ENCODE measurements at regions not wholly inside any gene's neighbourhood (a gene's known extent, or its start where the extent isn't known, plus 50 kb on each side); places are given as distances from the start of the nearest gene placed in this dataset.

DNA sequence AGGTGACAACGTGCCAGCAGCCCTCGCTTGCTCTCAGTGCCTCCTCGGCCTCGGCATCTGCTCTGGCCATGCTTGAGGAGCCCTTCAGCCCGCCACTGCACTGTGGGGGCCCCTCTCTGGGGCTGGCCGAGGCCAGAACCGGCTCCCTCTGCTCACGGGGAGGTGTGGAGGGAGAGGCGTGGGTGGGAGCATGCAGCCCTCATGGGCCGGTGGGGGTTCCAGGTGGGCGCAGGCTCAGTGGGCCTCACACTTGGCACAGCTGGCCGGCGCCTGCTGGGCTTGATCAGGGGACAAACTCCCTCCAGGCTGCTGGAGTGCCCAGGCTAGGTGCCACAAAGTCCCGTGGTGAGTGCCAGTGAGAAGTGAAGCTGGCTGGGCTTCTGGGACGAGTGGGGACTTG lies 566.6 kb upstream of the ID4 start:
- DNase-seq: no peak

DNA sequence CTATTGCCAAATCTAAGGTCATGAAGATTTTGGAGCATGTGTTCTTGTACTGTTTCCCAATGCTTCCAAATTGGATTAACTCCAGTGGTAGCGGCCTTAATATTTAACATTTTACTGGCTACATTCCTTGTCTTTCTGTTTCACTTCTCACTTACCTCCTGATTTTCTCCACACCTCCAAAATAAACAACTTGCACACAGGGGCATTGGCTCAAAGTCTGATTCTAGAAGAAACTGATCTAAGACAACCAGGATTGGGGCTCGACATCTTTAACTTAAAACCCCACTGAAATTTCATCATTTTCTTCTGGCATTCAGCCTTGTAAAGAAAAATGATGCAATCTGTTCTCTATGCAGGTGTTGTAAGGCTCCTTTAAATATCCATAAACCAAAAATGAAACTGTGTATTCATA lies 557.9 kb upstream of the ID4 start:
- DNase-seq: no peak

DNA sequence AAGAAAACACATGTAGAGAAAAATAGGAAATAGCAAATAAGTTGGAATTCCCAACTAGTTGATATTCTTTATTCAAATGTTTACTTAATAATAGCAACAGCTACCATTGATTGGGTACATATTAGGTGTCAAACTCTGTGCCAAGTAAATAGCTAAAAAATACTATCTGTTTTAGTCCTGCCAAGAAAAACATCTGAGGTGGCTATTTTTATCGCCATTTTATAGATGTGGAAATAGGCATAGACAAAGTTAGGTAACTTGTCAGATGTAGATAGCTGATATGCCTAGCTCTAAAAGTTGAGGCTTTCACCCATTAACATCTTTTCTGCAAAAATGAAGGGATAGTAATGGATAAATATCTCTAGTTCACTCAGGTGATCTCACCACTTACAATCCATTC lies 549.2 kb upstream of the ID4 start:
- no peak for DNase-seq

DNA sequence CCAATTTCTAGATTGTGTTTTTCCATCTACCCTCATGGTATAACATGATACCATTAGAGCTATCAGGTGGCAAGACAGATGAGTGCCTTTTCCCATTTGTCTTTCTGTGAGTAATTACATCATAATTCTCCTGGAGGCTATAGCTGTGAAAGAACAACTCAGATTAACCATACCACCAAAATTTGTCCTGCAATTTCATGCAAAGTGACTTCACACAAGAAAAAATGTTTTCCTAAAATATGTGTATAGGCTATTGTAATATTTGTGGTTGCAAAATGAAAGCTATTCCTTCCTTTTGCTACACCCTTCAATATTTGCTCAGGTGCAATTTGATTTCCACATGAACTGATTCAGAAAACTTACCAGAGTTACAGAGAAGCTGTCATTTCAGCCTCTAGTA lies 547.7 kb upstream of the ID4 start:
- no peak for DNase-seq

DNA sequence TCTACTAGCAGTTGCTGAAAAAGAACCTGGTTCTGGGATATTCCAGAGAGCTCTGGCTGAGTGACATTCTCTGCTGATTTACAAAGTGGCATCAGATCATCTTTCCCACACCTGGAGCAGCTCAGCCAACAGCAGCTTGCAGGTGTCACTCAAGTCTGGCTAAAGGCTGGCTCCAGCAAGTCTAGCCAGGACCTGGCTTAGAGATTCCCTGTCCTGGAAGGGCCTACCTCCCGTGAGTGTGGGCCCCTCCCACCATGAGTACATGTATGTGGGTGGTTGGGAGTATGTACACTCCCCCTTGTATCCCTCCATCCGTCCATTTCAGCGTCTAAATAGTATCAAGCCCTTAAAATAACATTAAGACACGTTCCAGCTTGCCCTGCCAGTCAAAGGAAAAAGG lies 539.3 kb upstream of the ID4 start:
- peak; percentile 56 for DNase-seq

DNA sequence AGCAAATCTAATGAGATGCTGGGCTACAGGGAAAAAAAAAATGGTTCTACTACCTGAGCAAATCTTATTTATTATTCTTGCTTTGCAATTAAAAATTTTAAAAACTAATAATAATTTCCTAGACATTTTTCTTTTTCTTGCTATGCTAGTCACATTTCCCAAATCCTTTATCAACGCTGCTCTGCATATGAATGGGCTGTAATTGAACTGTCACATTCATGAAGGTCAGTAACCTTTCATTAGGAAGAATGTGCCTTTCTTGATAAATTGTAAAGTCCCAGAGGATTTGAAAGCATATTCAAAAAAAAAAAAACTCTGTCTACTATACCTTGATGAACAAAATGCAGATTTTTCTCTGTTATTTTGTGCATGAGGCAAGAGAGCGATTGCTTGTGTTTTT lies 538.7 kb upstream of the ID4 start:
- no peak for DNase-seq

DNA sequence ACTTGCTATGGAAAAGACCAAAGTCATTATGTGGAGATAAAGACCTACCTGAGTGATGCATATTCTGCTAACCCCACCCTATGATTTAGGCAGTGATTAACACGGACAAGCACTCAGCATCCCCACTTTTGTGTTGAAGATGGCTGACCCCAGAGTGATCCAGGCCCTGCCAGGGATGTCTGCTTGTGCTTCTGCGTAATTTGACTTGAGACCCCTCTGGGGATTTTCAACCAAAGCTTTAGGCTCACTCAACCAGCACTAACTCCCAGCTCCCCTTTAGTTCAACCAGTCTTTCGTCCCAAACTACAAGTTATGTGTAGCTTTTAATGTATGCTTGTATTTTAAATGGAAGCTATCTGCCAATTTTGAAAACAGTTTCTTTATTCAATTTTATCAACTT lies 538.0 kb upstream of the ID4 start:
- no peak for DNase-seq

DNA sequence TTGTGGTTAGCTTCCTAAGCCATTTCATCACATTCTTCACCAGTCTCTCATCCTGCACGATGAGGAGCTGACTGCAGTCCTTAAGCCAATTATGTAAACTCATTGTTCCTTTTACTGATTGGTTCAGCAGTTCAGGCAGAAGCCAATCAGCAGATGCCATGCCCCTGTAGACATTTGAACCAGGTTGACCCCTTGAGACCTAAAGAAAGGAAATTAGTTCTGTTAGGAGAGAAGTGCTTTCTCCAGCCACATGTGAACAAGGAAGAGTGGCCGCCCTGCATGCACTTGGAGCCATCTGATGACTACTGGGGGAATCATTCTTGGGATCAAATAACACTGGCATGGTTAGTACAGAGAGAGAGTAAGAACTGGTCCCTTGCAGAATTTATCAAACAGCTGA lies 535.2 kb upstream of the ID4 start:
- peak; percentile 9 for DNase-seq

DNA sequence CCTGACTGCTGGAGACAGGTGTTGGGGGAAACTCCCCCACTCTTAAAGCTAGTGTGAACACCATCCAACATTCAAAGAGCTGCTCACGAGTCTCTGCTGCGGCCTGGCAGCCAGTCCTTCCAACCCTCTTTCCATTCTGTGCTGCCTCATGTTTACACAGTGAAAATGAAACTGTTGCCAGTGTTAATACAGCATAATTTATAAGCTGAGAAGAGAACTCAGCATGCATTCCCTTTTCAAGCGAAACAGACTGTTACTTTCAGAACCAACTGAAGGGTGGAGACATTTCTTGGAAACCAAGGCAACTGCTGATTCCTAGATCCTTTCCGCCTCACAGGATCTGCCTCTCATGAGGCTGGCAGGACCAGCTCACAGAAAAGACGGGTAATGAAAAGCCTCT lies 533.8 kb upstream of the ID4 start:
- peak; percentile 11 for DNase-seq

DNA sequence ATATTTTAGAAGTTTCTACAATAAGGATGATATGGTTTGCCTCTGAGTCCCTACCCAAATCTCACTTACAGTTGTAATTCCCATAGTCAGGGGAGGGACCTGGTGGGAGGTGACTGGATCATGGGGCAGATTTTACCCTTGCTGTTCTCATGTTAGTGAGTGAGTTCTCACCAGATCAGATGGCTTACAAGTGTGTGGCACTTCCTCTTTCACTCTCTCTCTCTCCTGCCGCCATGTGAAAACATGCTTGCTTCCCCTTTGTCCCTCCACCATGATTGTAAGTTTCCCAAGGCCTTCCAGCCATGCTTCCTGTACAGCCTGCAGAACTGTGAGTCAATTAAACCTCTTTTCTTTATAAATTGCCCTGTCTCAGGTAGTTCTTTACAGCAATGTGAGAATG lies 527.5 kb upstream of the ID4 start:
- no peak for DNase-seq

DNA sequence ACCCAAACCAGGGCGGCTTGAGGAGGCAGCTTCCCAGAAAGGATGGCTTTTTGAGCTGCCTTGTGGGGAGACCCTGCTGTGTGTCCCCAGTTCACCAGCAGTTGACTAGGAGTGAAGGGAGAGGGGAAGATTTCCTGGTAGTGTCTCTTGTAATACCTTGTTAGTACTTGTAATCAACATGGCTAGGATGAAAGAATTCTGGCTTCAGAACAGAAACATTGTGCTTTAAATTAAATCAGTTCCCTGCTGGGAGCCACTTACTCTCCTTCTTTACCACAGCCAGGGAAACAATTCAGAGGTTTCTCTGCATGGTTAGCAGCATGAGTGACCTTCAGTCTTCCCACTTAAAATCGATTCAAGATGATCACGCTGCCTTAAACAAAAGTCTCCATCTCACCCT lies 525.4 kb upstream of the ID4 start:
- no peak for DNase-seq

DNA sequence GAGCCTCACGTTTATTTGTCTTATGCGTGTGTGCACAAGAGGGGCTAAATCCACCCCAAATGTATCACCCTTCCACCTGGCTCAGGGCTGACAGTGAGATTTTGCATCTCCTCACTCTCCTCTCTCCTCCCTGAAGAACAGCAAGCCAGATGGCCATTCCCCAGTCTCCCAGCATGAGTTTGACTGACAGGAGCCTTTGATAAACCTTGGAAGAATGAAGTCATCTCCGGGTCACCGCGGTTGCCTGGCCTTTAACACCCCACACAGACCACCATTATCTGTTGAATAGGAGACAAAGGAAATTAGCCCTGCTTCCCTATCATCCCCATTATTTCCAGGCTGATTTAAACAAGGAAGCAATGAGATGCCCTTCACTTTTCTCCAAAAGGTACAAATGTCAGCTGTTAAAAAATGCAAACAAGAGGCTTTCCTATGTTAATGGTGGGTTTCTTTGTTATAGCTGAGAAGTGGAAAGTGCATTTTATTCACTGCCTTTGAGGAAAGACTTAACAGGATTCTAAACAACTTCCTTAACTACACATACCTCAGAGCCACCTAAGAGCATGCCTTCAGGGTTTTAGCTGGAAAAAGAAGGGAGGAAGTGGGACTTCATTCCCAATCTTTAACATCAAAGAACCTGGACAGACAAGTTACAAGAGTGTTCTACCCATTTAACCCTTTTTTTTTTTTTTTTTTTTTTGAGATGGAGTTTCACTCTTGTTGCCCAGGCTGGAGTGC lies 524.8 kb upstream of the ID4 start:
- no peak for DNase-seq

DNA sequence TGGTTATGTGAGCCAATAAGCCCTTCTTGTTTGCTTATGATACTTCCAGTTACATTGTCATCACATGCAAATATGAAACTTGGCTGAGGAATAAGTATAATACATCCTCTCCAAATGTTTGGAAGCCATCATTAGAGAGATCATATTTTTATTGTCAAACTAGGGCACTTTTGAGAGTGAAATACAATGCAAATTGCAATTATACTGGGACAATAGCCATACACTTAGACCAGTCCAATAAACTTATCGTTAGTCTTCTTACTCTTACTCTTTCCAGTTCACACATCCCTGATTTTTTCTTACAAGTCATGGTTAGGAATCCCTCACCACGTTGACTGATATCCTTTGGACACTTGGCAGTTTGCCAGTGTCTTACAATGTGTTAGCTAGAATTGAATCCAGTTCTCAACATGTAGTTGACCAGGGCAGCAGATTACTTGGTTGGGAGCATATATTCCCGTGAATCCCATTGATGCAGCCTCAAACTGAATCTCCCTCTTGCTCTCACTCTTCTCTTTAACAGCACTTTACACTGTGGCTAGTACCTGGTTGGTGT lies 519.7 kb upstream of the ID4 start:
- no peak for DNase-seq

DNA sequence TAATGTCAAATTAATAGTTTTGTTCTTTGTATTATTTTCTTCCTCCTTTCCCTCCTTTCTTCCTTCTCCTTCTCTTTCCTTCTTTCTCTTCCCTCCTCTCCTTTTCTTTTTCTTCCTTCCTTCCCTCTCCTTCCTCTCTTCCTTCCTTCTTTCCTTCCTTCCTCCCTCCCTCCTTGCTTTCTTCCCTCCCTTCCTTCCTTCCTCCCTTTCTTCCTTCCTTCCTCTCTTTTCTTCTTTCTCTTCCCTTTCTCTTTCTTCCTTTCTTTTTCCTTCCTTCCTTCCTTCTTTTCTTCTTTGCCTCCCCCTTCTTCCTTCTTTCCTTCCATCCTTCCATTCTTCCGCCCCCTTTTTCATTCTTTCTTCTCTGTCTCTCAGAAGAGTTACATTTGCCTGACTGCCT lies 518.2 kb upstream of the ID4 start:
- no peak for DNase-seq

DNA sequence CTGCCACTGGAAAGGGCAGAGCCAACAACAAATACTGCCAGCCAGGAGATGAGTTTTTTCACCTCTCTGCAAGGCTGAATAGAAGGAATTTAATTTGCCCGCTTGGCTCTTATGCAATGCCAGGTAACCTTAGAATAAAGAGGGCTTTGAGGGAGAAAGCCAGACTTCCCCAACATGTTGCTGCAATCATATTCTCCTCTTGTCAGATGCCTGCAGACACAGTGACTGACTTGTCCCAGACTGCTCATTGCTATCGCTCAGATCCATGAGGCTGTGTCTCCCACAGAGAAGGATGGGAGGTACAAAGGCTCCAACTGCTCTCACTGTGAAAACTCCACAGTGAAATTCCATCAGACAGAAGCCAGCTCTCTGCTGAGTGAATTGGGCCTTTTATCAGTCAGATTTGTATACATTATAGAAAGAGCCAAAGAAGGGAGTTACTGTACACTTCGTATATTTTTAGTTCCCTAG lies 517.0 kb upstream of the ID4 start:
- no peak for DNase-seq

DNA sequence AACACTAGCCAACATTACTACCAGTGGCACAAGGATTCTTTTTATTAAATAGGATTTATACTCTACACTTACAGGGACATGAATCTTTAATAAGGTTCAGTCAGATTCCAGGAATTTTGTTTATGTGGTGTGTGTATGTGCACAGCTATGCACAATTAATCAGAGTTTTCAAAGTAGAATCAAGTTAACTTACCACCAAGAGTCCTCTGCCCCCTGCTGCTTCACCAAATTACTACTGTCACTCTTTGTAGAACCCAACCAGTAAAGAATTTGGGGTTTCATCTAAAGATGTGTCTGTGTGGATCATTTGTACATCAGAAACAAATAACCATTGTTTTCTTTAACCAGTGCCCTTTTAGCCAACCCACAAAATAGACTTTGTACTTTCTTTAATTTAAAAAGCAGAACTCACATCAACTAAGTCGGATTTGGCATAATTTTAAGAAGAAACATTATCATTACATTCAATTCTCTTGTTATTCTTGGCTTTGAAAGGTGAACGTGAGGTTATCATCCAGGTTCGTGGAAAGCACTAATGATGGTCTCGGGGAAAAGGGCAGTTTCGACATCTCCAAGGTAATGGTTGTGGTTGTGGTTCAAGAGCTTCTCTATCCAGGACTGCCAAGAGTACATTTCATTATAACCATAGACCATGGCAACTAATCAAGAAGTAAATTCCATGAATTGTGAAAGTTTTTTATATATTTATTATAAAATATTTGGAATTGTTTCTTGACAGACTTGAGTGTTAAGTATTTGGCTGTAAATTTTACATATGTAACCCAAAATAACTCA lies 514.3 kb upstream of the ID4 start:
- no peak for DNase-seq

DNA sequence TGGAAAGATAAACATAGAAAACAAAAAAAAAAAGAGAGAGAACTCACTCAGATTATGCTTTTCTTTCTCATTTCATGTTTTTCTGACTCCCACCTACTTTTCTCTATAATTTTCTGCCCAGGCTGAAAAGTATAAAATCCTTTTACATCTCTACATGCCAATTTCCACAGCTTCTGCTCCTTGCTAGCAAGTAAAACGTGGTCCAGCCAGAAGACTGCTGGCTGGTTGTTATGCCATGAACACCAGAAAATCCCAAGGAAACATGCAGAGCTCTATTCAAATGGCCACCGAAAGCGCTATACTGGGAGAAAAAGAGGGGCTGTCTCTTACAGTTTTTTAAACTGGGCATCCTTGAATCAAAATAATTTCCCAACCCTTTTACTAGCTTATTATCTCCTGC lies 512.8 kb upstream of the ID4 start:
- no peak for DNase-seq

DNA sequence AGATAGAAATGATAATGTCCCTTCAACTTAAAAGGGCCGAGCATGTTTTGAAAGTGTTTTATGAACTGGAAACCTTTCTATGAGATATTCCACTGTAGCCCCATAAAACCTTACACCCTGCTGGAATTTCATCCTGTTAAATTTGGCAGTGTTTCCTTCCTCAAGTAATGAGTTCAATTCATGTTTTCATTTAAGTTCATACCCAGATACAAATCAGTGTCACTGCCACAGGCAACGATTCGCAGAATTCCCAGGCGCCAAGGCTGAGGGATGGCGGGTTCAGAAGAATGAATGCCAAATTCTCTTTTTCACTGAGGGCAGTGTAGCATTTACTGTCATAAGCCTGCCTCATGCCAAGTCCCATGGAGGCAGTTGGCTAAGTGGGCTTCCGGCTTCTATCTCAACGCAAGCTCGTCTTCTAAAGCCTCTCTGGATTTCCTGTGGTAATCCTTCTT lies 511.8 kb upstream of the ID4 start:
- no peak for DNase-seq

DNA sequence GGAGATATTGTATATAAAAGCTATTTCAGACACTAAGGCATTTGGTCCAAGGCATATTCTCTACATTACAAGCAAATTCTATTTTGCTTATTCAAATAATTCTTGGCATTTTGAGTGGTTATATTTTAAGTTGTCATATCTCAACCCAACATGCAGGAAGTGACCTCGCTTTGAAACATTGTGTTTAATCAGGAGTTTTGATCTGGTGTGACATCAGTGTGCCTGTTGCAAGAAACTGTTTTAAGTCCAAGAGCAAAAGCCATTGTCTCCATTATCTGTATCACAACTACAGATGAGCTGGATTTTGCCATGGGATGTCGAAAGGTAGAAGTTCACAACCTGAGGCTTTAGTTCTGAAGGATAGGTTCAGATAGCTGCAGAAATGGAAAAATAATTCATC lies 509.9 kb upstream of the ID4 start:
- DNase-seq: no peak

DNA sequence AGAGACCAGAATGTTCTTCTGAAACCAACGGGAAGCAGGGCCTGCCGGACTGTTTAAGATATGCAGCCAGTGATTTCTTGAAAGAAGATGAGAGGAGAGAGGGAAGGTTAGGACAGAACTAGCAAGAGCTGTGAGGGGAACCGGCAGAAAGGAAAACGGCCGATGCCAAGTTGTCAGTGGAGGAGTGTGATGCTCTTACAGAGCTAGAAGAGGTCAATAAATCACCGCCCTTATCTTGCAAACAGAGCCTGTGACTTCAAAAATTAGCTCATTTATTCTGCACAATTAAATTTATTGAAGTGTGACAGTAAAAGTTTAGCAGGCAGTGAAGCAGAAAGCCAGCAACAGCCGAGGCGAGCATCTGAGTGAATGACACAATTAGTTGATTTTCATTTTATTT lies 509.5 kb upstream of the ID4 start:
- no peak for DNase-seq

DNA sequence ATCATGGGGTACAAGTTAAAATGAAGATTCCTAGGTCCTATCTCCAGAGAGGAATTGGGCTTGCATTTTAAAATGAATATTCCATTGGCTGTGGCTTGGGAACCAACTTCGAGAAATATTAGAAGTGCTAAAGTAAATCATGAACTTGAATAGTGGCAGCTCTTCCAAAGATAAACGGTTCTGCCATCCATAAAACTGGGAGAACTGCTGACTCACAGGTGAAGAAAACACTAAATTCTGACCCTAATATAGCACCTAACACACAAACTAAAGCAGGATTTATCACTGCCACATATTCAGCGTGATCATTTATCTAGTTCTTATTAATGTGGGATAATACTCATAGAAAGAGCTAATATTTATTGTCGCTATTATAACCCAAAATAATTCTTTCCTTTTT lies 508.1 kb upstream of the ID4 start:
- DNase-seq: no peak

DNA sequence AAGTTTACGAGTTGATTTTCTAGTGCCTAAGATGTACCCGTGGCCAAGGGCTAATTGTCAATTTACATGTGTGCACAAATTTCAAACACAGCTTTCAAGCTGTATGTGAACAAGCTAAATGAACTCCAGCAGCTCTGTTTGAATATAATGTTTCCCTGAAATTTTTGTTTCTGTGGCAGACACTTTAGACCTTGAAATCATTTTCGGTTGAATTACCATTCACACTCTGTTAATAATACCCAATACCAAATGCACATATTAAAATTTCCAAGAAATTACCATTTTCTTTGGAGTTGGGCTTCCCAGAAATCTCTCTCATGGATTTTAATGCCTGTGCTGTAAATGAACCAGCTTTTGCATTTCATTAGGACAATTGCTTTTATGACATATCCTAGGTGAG lies 506.1 kb upstream of the ID4 start:
- DNase-seq: no peak

DNA sequence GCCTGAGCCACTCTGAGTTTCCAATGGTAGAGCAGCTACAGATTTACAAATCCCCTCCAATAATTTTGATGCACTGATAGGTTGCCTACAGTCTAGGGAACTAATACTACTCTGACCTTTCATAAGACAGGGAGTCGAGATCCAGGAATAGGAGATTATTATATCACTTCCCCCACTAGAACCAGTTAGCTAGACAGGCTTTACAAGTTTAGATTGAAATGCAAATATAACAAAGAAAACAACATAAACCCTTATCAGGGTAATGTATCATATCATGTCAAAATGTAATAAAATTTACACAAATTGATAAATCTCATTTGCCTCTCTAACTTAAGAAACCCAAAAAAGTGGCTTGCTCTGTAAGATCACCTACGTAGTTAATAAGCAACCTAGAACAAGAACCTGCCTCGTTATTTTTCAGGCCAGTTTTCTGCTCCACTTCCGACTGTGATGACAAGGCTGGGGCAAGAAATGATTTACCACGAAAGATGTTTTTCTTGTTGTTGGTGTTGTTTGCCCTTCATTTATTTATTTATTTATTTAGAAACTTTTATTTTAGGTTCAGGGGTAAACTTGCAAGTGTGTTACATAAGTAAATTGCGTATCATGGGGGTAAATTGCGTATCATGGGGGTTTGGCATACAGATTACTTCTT lies 504.2 kb upstream of the ID4 start:
- DNase-seq: no peak

DNA sequence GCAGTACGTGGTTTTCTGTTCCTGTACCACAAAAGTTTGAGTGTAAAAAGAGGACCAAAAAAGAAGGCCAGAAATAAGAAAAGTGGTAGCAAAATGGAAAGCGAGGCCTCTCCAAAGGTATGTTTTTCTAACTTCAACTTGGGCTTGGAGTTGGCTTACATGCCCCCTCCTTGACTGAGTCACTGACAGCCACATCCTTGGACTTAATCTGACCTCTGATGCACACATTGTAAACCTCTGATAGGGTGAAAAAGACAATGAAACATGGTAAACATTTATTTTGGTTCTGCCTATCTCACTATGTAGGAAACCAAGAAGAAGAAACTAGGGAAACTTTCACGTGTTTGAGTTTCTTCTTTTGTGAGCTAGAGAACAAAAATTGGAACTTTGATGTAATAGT lies 503.2 kb upstream of the ID4 start:
- no peak for DNase-seq
